KBM-7 (cell line): ENCODE measurements at regions not wholly inside any gene's neighbourhood (a gene's known extent, or its start where the extent isn't known, plus 50 kb on each side); places are given as distances from the start of the nearest gene placed in this dataset.
A peak's percentile ranks its signal among the peaks of the same experiment; 100 is the strongest.

Experiments
- DNase-seq: peaks from one replicate; pipeline ENCODE4 v3.0.0-alpha.2; 2015
- in situ Hi-C: fragments of 300-500 bp; cut with MboI; formaldehyde crosslinking; loops from 2 replicates; pipeline ENCODE4 v1.14.3; 2020; ENCODE audit warnings: low sequenced_read_pairs, low pct_unique_long_range_greater_than_20kb, mixed read lengths

DNA sequence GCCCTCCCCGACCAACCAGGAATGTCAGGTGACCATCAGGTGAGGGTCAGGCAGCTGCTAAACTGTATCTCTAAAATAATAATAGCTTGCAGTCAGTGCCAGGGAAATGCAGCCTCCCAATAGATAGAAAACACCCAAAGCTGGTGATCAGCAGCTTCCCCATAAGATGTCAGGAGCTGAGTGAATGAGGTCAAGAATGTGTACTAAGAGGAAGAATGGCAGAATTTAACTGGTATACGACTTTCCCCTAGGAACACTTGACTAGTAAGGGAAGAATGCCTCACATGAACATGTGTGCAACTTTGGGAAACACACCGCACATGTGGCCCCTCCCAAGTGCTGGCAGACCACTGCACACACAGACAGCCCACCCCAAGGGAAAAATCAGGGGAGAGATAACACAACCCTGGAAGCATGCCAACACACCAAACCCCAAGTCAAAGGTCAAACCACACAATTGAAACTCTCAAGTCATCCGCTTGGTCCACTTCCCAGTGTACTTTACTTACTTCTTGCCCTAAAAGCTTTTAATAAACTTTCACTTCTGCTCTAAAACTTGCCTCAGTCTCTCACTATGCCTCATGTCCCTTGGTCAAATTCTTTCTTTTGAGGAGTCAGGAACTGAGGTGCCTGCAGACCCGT is 806.5 kb downstream of the OTOL1 start:
- in situ Hi-C loops: no loop called here
- peak; percentile 13 for DNase-seq

DNA sequence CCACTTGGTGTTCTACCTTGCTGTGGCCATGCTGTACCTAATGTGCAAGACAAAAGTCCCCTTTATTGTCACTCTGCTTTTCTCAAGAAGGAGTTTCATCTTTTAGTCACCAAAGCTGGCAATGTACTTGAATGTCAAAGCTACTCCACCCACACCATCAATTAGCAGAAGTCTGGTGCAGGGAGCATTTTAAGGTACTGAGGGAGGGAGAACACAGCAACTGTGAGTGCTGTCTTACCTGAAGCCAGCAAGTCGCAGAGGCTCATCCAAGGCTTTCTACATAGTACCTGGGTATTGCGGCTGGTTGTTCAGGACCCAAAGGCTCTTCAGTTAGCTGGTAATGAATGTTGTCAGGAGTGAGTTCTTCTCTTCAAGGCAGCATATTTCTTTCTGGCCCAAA is 820.4 kb downstream of the OTOL1 start:
- in situ Hi-C loops: no loop called here
- no peak for DNase-seq

DNA sequence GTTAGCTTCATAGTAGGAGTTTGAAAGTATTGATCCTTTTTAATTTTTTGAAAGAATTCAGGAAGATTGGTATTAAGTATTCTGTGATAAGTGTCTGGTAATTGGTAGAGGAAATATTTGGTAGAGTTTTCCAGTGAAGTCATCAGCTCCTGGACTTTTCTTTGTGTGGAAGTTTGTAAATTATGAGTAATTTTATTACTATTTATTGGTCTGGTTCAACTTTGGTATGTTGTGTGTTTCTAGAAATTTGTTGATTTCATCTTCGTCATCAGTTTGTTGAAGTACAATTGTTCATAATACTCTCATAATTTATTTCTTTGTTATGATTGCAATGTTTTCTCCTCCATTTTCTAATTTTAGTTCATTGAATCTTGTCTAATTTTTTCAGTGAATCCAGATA is 832.0 kb downstream of the OTOL1 start:
- in situ Hi-C loops: no loop called here
- no peak for DNase-seq

DNA sequence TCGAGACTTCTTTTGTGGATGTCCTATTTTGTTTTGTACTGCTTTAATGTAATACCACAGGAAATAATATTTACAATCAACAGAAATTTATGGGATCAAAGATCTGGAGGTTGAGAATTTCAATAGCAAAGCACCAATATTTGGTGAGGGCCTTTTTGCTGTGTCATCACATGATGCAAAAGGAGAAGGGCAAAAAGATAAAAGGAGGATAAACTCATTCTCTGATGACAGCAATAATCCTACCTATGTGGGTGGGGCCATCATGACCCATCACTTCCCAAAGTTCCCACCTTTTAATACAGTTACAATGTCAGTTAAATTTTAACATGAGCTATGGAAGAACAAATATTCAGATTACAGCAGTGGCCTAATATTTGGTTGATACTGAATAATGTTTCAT is 832.9 kb downstream of the OTOL1 start:
- no peak for DNase-seq
- in situ Hi-C loops: no loop called here

DNA sequence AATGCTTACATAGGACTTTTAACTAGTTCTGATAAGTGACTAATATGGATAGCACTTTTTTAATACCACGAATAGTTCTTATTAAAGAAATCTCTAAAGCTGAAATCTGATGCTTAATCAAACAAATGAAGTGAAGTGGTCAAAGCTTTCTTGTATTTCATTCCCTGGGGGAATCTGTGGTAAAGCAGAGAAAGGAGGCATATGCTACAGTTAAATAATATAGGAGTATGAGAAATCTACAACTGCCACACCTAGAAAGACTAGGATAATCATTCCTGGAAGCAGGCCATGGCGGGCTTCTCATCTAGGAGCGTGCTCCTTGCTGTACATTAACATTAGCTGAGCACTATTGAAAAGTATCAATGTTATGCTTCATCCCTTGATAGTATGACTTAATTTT is 835.7 kb downstream of the OTOL1 start:
- no peak for DNase-seq
- in situ Hi-C loops: no loop called here

GRCh38 chr3:162334537-162334936 is 837.9 kb downstream of the OTOL1 start:
- DNase-seq: no peak
- in situ Hi-C loops: no loop called here

- in situ Hi-C loops: no loop called here
- no peak for DNase-seq
Observed at GRCh38 chr3:162337630-162338029, 841.0 kb downstream of the OTOL1 start.

GRCh38 chr3:162338514-162338913 is 841.9 kb downstream of the OTOL1 start:
- in situ Hi-C loops: no loop called here
- DNase-seq: peak; percentile 4

- DNase-seq: no peak
- in situ Hi-C loops: no loop called here
Observed at GRCh38 chr3:162348912-162349311, 852.3 kb downstream of the OTOL1 start.

DNA sequence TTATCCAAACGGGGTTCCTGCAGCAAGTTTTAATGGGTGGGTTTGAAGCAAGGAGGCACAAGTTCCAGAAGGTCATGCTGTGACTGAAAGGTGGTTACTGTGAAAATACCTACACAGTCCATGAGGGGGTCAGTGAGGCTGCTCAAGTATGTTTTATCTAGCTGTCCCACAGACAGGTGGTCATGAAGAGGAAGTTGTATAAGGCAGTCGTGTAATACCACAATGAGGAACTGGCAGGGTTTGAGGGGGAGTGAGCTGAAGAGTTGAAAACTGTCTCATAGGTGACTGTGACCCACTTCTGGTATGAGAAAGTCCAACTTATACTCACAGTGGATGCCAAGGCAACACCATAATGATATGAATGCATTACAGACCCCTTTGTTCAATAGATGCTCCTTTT is 856.8 kb downstream of the OTOL1 start:
- in situ Hi-C loops: no loop called here
- DNase-seq: peak; percentile 94

DNA sequence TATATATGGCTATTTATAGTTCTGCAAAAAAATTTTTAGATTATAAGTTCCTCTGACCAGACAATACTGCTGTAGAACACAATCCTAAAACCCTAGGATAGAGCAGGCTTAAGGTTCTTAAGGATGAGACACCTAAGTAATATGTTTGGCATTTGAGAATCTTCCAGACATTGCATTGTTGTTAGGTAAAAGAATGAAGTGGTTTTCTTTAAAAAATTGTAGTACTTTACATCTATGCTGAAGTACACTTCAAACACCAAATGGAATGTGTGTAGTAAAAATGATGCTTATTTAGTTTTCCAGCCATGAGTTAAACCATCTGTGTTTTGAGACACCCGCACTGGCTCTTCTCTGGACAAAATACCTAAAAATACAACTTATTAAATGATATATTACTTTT is 857.7 kb downstream of the OTOL1 start:
- no peak for DNase-seq
- in situ Hi-C loops: no loop called here

- DNase-seq: no peak
- in situ Hi-C loops: no loop called here
Observed at GRCh38 chr3:162365066-162365719, 868.6 kb downstream of the OTOL1 start.

DNA sequence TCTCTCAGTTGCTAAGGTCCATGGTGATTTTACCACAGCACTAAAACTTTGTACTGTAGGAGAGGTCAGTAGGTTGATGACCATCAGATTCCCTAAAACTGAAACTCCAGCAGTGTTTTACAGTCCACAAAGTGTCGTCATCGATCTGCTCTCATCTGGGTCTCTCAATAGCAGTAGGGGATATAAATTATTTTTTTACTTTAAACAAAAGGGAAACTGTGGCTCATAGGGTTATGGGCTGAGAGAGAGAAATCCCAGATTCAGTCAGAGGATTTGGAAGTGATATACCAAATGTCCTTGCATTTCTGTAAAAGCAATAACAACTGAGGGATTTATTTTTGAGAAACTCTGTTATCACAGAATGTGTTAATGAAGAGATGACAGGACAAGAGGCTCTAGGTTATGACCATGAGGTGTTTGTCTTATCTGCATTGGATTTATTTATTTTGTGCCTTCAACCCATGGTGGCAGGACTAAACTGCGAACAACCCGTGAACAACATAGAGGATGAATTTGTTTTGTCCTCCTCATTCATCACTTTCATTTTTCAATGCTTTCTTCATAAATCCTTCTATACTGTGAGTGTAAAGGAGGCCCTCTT is 869.7 kb downstream of the OTOL1 start:
- in situ Hi-C loops: no loop called here
- no peak for DNase-seq

GRCh38 chr3:162367429-162368260 is 871.0 kb downstream of the OTOL1 start:
- DNase-seq: no peak

GRCh38 chr3:162368417-162368816 is 871.8 kb downstream of the OTOL1 start:
- in situ Hi-C loops: no loop called here
- no peak for DNase-seq

More at GRCh38 chr3:162367429-162368260, 871.0 kb downstream of the OTOL1 start:
- in situ Hi-C loops: no loop called here

DNA sequence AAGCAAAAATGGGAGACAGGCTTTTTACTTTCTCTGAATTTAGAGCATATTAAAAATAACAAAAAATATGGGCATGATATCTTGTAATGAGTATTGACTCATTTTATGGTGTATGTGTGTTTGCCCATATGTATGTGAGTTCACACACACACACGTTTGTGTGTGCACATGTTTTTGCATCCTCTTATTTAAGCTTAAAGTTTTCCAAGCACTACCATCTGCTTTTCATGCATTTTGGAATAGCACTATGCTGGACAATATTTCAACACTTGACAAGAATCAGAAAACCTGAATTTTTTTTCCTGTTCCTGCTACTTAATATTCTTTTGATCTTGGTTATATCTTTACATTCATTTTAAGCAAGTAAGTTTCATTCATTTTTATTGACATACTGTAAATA is 872.7 kb downstream of the OTOL1 start:
- in situ Hi-C loops: no loop called here
- DNase-seq: no peak

GRCh38 chr3:162370141-162370540 is 873.5 kb downstream of the OTOL1 start:
- in situ Hi-C loops: no loop called here
- DNase-seq: no peak

DNA sequence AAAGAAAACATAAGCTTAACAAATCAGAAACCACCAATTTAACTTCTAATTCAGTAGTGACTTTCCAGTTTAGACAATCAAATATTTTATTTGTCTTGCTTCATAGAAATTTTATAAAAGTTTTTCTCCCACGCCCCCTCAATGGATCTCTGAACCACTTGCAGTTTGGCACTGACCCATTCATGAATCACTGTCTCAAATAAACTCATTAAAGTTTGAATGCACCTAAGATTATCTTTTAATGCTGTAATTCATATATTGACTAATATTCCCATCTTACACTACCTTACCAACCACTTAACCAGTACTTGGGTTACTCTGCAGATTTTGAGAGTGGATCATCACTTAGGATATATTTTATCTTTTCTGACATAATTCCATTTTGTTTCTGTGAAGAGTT is 880.2 kb downstream of the OTOL1 start:
- in situ Hi-C loops: no loop called here
- DNase-seq: no peak

GRCh38 chr3:162377608-162378007 is 881.0 kb downstream of the OTOL1 start:
- in situ Hi-C loops: no loop called here
- no peak for DNase-seq

GRCh38 chr3:162385387-162385786 is 888.8 kb downstream of the OTOL1 start:
- in situ Hi-C loops: no loop called here
- DNase-seq: no peak
